GM21423 (cell line): ENCODE measurements at regions not wholly inside any gene's neighbourhood (a gene's known extent, or its start where the extent isn't known, plus 50 kb on each side); places are given as distances from the start of the nearest gene placed in this dataset.

ENCODE experiments used
- ATAC-seq: cut with Tn5 transposase; IDR thresholded peaks from one replicate; pipeline ENCODE4 v1.9.1; 2021; ENCODE audit warnings: mild to moderate bottlenecking, moderate library complexity; ENCODE audit not compliant: unreplicated experiment

DNA sequence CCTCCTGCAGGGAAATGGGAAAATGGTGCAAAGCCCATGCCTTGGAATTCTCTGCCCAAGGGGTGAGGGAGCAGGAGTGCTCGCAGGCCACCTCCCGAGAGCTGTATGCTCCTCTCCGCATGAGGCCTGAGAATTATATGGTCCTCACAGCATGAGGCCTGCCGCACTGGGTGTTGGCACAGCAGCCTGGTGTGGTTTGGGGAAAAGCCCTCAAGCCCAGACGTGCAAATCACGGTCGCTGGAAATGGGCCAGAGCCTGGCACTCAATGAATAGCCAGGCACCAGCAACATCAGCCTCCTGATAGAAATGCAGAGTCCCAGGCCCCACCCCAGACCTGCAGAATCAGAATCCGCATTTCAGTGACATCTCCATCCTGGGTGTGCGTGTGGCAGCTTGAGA is 156.4 kb upstream of the FOXF1 start:
- no peak for ATAC-seq

DNA sequence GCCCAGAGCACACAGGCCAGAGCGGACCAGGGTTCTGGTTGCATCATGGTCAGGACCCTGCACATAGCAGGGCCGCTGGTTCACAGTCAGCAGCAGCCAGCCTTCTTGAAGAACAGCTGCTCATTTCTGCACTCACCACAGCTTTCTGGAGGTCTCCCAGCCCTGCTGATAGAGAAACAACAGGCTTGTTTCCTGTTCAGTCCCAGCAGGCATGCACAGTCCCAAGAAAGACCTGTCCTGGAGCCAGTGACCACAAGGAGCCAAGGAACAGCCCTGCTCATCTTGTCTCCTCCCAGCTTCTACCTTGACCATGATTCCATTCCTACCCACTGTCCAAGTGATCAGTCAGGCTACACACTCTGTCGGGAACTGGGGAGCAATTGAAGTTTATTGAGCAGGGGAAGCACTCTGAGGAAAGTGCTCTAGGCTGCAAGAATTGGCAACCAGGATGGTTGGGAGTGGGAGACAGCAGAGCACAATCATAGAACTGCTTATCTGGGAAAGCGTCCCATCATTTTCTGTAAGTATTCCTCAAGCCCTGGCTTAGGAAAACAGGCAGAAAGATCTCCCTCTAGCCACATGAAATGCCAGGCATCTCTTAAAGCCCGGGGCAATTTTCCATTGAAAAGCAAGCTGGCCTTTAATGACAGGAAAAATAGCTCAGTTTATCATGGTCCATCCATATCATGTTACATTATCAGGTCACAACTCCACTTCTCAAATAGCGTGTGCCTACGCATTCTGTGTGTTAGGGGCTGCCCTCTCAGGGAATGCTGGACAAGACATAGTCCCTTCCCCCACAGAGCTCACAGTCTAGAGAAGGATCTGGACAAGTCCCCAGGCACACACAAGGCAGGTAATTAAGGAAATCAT is 155.4 kb upstream of the FOXF1 start:
- ATAC-seq: no peak

DNA sequence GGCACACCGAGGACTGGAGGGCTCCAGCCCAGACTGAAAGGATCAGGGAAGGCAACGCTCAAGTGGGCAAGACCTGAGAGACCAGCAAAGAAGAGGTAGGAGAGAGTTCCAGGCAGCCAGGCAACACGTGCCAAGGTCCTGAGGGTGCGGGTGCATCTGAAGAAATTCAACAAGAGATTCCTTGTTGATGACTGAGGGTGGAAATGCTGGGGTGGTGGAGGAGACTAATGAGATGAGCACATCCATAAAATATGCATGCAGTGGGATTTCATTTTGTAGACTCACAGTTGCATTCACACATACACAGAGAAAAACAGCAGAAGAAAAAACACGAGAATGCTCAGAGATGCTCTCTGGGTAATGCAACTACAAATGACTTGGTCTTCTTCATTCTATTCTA is 154.8 kb upstream of the FOXF1 start:
- ATAC-seq: no peak

DNA sequence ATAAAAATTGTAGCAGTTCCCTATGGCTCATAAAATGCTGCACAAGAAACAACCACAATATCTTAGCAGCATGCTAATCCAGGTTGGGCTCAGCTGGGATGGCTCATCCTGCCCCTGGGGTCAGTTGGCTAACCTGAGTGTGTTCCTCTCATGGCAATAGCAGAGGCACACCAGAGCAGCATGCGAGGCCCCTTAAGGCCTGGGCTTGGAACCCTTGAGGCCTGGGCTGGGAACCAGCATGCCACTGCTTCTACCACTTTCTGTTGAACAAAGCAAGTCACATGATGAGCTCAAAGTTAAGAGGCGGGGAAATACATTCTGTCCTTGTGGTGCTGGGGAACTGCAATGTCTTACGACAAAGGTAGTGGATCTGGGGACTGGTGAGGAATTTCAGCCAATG is 154.4 kb upstream of the FOXF1 start:
- ATAC-seq: no peak

DNA sequence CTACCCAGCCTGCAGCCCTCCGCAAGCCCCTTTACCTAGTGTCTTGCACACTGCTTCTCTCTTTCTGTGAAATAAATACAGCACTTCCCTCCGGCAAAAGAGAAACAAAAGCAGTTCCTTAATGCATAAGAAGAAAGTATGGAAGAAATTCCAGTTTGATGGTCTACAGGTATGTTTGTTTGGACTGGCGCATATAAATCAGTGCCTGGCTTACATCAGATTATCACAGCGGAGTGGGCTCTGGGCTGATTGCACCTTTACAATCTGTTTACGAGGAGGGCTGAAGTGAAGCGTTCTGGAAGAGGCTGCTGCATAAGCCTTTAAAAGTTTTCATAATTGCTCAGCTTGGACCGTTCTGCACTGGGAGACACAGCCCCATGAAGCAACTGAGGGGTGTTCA is 153.5 kb upstream of the FOXF1 start:
- no peak for ATAC-seq

DNA sequence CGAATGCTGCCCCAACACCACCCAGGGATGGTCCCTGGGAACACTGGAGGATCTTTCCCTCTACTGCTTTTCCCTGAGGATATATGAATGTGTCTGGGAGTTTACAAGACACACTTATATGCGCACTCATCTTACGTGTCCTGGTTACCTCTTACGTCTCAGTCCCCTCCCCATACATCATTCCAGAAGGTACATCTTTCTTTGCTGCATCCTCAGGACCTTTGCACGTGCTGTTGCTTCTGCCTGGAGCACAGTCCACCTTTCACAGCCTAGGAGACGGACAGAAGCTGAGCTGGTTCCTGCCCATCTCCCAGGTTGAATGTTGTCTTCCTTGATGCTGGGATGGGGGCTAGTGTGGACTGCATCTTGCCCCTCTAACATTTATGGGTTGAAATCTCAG is 153.0 kb upstream of the FOXF1 start:
- ATAC-seq: no peak

DNA sequence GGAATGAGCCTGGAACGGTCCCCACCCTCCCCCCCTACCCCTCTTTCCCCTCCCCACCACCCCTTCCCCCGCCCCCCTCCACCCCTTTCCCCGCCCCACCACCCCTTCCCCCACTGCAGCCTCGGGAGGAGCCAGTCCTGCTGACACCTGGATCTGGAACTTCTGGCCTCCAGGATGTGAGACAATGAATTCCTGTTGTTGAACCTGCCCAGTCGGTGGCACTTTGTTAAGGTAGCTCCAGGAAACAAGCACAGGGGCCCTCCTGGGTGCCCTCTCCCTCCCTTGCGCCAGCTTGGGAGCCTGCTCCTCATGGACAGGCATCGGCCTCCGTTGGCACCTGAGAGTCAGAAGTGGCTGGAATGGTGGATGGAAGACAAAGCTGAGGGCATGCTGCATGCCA is 152.4 kb upstream of the FOXF1 start:
- ATAC-seq: no peak

DNA sequence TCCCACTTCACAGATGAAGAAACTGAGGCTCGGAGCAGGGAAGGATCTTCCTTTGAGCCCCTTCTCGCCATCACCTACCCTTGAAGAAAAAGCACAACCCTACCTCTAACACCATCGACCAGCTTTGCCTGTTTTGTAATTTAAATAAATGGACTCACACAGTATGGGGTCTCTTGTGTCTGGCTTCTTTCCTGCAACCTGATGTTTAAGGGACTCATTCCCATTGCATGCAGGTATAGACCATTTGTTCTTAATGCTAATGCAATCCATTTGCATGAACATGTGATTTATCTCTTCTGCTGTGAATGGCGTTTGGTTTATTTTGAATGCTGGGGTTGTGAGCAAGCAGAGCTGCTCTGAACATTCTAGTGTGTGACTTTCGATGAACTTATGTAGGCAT is 150.8 kb upstream of the FOXF1 start:
- no peak for ATAC-seq

DNA sequence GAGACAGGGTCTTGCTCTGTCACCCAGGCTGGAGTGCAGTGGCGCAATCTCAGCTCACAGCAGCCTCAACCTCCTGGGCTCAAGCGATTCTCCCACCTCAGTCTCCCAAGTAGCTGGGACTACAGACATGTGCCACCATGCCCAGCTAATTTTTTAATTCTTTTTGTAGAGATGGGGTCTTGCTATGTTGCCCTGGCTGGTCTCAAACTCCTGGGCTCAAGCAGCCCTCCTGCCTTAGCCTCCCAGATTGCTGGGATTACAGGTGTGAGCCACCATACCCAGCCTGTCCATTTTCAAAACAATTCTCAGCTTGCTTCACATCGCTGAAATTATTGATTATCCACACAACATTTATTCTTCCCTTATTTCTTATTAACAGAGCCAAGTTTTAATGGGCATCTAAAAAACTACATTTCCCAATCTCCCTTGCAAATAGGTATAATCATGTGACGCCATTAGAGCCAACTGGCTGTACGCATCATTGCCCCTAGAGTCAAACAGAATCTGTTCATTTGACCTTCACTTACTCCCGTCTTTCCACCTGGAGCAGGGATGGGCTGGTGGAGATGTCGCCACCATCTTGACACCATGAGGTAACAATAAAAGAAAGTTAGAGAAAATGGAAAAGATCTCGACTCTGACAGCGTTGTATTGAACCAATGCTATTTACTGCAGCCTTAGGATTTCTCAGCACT is 148.0 kb upstream of the FOXF1 start:
- no peak for ATAC-seq

DNA sequence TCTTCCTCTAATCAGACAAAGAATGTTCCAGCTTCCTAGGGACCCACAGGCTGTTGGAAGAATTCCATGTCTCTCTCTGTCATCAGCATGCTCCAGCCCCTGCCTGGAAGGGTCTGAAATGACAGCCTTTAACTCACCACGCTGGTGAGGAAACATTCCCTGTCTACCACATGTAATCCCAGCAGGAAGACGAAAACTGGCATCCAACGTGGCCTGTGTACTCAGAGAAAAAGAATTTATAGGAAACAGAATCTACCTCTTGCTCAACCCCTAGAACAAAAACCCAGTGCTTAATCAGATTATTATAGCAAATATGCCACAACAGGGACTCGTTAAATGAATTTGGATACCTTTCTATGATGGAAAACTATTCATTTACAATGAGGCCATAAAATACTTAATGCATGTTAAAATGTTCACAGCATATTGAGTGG is 147.3 kb upstream of the FOXF1 start:
- no peak for ATAC-seq

DNA sequence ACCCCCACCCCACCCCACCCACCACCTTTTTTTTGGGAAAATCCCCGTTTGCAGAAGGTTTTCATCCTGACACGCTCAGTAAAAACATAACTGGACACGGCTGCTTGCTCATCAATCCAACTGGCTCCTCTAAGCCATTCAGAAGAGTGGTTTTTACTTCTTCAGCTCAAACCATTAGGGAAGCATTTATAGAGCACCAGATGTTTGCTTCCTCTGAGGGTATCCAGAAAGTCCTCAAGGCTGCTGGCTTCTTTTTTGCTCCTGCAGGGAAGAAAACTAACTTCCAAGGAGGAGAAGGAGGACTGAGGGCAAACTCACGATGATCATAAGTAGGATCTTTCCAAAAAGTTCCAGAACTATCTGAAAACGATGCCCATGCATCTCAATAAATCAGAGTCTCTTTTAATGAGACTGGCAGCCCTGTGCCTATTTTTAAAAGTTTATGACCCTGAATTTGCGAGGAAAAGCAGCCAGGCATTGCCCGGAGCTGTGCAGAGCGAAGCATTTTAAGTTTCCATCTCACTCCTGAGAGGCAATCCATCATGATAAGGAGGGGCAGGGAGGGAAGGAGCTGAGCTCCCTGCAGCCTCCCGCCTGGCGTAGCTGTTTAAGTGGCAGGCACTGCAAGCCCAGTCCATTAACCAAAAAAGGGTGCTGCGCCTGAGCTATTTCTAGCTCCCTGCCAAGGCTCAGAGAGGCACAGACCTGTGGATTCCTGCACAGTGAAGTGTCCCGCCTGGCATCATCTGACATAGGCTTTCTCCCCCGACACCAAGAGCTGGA is 146.3 kb upstream of the FOXF1 start:
- ATAC-seq: no peak

DNA sequence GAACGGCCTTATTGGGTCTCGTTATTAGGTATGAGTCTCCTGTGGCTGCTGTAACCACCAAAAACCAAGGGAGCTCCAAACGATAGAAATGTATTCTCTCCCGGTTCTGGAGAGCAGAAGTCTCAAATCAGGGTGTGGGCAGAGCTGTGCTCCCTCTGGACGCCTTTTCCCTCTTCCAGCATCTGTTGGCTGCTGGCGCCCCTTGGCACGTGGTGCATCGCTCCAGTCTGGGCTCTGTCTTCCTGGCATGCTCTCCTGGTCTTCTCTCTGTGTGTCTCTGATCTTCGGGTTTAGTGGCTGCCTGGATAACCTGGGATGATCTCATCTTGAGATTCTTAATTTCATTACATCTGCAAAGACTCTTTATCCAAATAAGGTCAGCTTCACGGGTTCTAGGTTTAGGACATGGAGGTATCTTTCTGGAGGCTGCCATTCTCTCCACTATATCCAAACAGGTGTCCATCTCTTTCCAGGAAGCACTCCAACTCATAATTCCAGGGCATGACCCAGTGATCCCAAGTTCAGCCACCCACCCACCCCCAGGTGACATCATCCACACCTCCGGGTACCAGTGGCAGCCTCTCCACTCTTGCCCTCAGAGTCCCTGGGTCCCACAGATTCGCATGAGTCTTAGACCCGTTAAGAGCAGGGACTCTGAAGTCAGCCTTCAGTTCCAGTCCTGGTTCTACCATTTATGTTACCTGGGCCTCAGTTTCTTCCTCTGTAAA is 145.5 kb upstream of the FOXF1 start:
- ATAC-seq: no peak

DNA sequence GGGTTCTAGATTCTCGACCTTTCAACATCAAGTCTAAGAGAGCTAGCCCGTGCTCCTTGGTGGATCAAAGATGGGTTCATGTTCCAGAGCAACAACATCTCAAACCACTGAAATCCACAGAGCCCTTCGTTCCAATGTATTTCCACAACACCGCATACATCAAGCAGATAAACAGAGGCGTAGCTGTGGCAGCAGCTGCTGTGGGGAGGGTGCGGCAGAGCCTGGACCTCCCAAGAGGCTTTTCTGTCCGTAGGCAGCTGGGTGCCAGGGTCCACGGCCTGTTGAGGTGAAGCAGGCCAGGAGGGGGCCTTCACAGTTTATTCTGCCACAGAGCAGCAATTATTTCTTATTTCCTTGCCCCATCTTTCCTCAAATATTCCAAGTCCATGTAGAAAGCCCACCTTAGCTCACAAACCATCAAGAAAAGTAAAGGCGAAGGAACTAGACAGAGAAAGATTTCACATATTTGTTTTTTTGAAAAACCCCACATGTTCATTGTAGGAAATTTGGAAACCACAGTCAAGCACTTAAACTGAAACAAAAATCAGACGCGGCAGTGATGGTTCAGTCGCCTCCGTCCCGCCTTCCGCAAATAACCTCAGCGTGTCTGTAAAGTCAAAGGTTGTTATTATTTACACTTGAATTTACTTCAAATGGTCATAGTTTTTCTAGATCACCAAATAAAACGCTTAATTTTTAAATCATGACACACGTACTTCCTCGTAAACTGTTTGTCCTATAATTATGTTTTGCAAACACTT is 144.6 kb upstream of the FOXF1 start:
- no peak for ATAC-seq

DNA sequence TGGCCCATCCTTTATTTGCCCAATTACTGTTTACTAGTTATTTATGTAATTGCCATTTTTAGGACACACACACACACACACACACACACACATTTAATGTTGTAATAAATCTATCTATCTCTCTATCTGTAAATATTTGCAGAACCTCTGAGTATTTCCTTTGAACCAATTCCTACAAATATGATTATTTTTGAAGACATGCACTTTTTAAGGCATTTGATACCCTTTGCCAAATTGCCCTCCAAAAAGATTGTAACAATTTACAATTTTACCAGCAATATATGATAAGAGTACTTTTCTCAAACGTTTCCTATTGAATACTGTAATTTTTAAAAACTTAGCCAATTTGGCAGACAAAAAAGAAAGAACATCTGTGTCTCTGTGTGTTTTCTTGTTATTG is 143.8 kb upstream of the FOXF1 start:
- no peak for ATAC-seq

DNA sequence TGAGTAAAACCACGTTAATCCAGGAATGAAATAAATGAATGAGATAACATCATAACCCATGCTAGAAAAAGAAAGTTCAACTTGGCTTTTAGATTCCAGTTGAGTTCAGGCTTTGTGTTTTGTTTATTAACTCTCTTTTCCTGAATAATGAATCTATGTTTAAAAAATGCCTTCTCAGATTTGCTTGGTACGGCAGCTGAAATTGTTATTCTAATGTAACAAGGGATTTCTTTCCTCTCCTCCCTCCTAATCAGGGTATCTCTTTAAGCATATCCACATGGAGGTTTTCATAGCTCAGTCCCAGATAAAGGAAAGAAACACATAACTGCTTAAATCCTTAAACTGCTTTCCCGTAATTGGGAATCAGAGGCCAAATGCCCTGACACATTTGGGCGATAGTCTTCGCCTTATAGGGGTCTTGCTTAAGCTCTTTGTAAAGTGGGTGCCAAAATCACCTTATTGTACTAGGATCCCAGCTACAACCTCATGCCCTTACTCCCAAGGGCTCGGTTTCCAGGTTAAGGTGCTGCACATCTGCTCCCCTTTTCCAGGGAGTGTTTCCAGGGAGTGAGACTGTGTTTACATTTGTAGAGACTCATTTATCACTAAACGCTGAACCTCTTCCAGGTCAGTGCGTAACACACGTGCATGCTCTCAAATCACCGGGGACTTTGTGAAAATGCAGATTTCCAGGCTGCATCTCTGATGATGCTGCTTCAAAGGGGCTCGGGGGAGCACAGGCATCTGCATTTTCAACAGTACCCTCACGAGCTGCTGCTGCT is 142.8 kb upstream of the FOXF1 start:
- no peak for ATAC-seq

DNA sequence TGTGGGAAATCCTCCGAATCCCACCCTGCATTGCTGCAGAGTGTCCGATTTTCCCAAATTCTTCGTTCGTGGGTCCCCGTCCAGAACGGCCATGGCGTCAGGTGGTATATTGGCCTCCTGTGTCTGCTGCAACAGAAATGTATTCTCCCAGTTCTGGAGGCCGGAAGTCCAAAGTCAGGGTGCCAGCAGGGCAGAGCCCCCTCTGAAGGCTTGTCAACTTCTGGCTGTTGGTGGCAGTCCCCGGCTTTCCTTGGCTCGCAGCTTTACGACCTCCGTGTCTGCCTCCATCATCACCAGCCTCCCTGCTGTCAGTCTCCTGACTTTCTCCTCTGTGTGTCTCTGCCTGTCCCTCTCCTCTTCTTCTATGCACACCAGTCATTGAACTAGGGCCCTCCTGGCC is 142.1 kb upstream of the FOXF1 start:
- ATAC-seq: no peak

DNA sequence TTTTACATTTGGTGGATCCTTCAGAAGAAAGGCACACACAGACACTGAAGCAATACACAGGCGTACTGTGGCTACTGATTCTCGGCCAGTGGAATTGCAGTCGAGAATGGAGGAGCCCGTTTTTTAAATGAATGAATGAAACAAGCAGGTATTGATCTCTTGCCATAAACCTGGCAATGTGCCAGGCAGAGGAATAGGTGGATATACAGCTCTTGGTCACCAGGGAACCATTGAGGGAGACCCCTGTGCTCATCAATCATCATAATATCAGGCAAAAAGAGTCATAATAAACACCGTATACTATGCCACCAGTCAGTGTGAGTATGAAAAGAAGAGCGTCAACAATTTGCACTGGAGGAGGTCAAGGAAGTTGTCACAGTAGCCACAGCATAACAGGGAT is 140.3 kb upstream of the FOXF1 start:
- no peak for ATAC-seq

DNA sequence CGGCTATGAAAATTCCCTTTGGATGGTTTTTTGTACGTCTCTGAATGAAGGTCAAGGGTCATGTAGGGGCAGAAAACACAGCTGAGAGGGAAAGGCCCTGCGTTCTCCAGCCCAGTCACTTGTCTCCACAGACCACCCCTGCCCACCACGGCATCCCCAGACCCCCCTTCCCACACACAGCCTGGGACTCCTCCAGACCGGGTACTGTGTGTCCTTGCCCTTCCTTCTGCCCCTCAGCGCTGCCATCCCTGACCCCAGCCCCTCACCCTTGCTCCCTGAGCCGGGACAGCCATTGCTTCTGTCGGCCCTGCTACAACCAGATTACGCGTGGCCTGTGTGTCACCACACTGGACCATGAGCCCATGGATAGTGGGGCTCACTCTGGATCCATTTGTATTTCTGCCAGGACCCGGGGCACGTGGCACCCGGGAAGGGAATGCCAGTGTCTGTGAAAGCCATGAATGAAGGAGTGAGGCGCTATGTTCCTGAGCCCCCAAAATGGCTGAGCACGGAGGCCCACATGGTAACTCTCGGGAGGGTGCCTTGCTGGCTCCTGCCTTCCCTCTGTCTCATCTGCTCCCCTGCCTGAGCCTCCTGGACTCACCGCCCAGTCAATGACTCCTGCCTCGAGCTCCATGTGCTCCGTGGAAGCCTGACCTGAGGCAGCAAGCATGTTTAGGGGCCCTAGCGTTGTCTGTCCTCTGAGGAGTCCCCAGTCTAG is 139.1 kb upstream of the FOXF1 start:
- no peak for ATAC-seq

DNA sequence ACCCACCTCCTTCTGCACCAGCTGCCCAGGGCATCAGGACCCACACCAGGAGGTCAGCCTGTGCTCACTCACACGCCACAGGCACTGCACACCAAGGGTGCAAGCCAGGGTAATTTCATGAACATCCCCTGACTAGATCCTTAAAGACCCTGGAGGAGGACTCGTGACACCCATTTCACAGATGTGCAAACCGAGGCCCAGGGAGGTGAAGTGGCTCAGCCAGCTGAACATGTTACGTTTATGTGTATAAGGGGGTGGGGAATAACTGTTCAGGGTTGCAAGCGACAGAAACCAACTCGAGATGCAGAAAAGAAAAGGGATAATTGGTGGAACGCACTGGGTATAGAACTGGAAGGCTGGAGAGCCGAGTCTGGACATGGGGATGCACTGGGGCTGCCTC is 138.1 kb upstream of the FOXF1 start:
- no peak for ATAC-seq
